ENCODE measurements at regions not wholly inside any gene's neighbourhood (a gene's known extent, or its start where the extent isn't known, plus 50 kb on each side); places are given as distances from the start of the nearest gene placed in this dataset.

DNA sequence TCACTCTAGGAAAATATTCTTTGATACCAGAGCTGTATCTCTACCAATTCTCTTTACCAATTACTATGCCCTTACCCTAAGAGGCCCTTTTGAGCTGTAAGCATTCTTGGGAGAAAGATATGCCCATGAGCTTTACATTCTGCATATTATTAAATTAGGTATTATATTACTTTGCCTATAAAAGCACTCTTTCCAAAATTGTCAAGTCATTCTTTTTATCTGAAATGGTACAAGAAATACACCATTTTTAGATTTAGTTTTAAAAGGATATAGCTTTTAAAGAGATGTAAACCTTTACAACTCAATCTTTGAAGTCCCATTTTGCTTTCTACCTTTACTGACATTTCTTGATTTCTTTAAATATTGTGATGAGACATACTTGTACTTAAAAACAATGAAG, 343.5 kb downstream of the C12orf50 start:
- Histone ChIP-seq H3K9ac (ENCODE audit: control insufficient read depth, extremely low read depth, insufficient read depth, low read length) (no peak overlapping the region), H3K9me3 (ENCODE audit: control insufficient read depth, low read depth, low read length) (no peaks in the 10 kb centered on the region), H3K27ac (ENCODE audit: control insufficient read depth, insufficient read depth, low read length) (no peak overlapping the region), H3K4me1 (ENCODE audit: control insufficient read depth, extremely low read depth, insufficient read depth, low read length) (no peaks in the 10 kb centered on the region), H4K20me1 (ENCODE audit: control insufficient read depth, extremely low read depth, insufficient read depth, low read length) (no peaks in the 10 kb centered on the region), H3K27me3 (ENCODE audit: control insufficient read depth, extremely low read depth, insufficient read depth, low read length) (no peaks in the 10 kb centered on the region), H3K9me1 (ENCODE audit: control insufficient read depth, extremely low read depth, insufficient read depth, low read length) (no peaks in the 10 kb centered on the region), H2AFZ (ENCODE audit: control insufficient read depth, low read length) (no peak overlapping the region), H3K4me3 (ENCODE audit: control insufficient read depth in 2 of 3, extremely low read depth in 1 of 3, insufficient read depth in 2 of 3, low read depth in 1 of 3, low read length in 3 of 3) (no peak overlapping the region), H3K36me3 (ENCODE audit: control insufficient read depth in 2 of 2, extremely low read depth in 1 of 2, insufficient read depth in 2 of 2, low read length in 2 of 2) (no peaks in the 10 kb centered on the region), H3K79me2 (ENCODE audit: control insufficient read depth, insufficient read depth, low read length) (no peaks in the 10 kb centered on the region), H3K4me2 (ENCODE audit: control insufficient read depth, extremely low read depth, insufficient read depth, low read depth, low read length) (no peak overlapping the region)
- DNase-seq (ENCODE audit: low read depth, low spot score) = no peak
- dilution Hi-C loops (cut with MboI; ENCODE audit: extremely low pct_ligation_motif_present, low sequenced_read_pairs) = no loop called here
- no peak for FAIRE-seq
- no peak for TF ChIP-seq EZH2 (IDR thresholded peaks at IDR 0.05; ENCODE audit: low read length)
- TF ChIP-seq, protein P1, sequence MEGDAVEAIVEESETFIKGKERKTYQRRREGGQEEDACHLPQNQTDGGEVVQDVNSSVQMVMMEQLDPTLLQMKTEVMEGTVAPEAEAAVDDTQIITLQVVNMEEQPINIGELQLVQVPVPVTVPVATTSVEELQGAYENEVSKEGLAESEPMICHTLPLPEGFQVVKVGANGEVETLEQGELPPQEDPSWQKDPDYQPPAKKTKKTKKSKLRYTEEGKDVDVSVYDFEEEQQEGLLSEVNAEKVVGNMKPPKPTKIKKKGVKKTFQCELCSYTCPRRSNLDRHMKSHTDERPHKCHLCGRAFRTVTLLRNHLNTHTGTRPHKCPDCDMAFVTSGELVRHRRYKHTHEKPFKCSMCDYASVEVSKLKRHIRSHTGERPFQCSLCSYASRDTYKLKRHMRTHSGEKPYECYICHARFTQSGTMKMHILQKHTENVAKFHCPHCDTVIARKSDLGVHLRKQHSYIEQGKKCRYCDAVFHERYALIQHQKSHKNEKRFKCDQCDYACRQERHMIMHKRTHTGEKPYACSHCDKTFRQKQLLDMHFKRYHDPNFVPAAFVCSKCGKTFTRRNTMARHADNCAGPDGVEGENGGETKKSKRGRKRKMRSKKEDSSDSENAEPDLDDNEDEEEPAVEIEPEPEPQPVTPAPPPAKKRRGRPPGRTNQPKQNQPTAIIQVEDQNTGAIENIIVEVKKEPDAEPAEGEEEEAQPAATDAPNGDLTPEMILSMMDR (optimal IDR thresholded peaks at IDR 0.05 in 1 of 3, IDR thresholded peaks at IDR 0.05 in 1 of 3, conservative IDR thresholded peaks at IDR 0.05 in 1 of 3; ENCODE audit: extremely low read depth in 1 of 3, insufficient read depth in 2 of 3, low read length in 3 of 3) = no peak

DNA sequence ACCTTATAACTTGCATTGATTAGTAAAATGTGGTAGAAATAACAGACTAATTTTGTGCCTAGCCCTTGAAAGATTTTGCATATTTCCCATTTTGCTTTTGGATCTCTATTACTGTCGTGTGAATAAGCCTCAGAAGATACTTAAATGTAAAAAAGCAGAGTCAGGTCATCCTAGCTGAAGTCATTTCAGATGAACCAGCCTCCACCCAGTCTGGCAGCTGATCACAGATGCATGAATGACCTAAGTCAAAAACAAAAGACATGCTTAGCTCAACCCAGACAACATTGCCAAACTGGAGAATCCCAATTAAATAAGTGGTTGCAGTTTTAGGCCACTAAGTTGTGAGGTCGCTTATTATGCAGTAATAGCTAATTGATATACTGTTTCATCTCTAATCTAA, 349.9 kb downstream of the C12orf50 start:
- Histone ChIP-seq H3K9me3 (ENCODE audit: control insufficient read depth, low read depth, low read length) (no peaks in the 10 kb centered on the region), H3K4me1 (ENCODE audit: control insufficient read depth, extremely low read depth, insufficient read depth, low read length) (no peaks in the 10 kb centered on the region), H3K36me3 (ENCODE audit: control insufficient read depth in 2 of 2, extremely low read depth in 1 of 2, insufficient read depth in 2 of 2, low read length in 2 of 2) (no peaks in the 10 kb centered on the region), H3K4me3 (ENCODE audit: control insufficient read depth in 2 of 3, extremely low read depth in 1 of 3, insufficient read depth in 2 of 3, low read depth in 1 of 3, low read length in 3 of 3) (no peak overlapping the region), H3K9ac (ENCODE audit: control insufficient read depth, extremely low read depth, insufficient read depth, low read length) (no peak overlapping the region), H2AFZ (ENCODE audit: control insufficient read depth, low read length) (no peak overlapping the region), H3K27ac (ENCODE audit: control insufficient read depth, insufficient read depth, low read length) (no peak overlapping the region), H3K9me1 (ENCODE audit: control insufficient read depth, extremely low read depth, insufficient read depth, low read length) (no peaks in the 10 kb centered on the region), H4K20me1 (ENCODE audit: control insufficient read depth, extremely low read depth, insufficient read depth, low read length) (no peaks in the 10 kb centered on the region), H3K79me2 (ENCODE audit: control insufficient read depth, insufficient read depth, low read length) (no peaks in the 10 kb centered on the region), H3K27me3 (ENCODE audit: control insufficient read depth, extremely low read depth, insufficient read depth, low read length) (no peaks in the 10 kb centered on the region), H3K4me2 (ENCODE audit: control insufficient read depth, extremely low read depth, insufficient read depth, low read depth, low read length) (no peak overlapping the region)
- dilution Hi-C loops (cut with MboI; ENCODE audit: extremely low pct_ligation_motif_present, low sequenced_read_pairs) = no loop called here
- DNase-seq (ENCODE audit: low read depth, low spot score) (no peak), FAIRE-seq (no peak)
- TF ChIP-seq, protein P1 (optimal IDR thresholded peaks at IDR 0.05 in 1 of 3, IDR thresholded peaks at IDR 0.05 in 1 of 3, conservative IDR thresholded peaks at IDR 0.05 in 1 of 3; ENCODE audit: extremely low read depth in 1 of 3, insufficient read depth in 2 of 3, low read length in 3 of 3) = no peak
- no peak for TF ChIP-seq EZH2 (IDR thresholded peaks at IDR 0.05; ENCODE audit: low read length)

All from keratinocyte (primary cell).